ENCODE measurements at regions not wholly inside any gene's neighbourhood (a gene's known extent, or its start where the extent isn't known, plus 50 kb on each side); places are given as distances from the start of the nearest gene placed in this dataset.

DNA sequence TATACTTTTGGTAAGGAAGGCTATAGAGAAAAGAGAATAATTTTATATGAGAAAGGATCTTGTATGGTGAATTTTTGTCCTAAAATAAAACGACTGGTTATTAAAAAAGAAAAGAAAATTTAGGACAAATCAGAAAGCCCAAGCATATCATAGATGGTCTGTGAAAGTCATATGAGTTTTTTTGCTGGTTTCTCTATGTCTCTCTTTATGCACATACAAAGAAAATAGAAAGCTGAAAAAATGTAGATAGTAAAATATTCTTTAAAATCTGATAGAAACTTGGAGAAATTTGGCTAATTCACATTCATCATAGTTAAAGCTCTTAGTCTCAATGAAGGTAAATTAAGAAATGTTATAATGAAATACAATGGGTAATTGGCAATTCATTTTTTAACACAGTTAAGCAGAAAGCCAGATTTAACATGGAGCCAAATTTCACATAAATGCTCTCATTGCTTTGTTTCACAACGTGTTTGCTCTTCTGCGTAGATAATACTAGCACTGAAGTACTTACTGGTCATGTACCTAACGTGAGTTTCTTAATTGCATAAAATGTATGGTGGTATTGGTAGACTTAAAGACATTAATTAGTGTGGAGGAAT is 621.5 kb upstream of the ATXN8OS start:
- TF ChIP-seq, protein P1, sequence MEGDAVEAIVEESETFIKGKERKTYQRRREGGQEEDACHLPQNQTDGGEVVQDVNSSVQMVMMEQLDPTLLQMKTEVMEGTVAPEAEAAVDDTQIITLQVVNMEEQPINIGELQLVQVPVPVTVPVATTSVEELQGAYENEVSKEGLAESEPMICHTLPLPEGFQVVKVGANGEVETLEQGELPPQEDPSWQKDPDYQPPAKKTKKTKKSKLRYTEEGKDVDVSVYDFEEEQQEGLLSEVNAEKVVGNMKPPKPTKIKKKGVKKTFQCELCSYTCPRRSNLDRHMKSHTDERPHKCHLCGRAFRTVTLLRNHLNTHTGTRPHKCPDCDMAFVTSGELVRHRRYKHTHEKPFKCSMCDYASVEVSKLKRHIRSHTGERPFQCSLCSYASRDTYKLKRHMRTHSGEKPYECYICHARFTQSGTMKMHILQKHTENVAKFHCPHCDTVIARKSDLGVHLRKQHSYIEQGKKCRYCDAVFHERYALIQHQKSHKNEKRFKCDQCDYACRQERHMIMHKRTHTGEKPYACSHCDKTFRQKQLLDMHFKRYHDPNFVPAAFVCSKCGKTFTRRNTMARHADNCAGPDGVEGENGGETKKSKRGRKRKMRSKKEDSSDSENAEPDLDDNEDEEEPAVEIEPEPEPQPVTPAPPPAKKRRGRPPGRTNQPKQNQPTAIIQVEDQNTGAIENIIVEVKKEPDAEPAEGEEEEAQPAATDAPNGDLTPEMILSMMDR (IDR thresholded peaks at IDR 0.05; ENCODE audit: low read depth, low read length): no peak
- DNase-seq (ENCODE audit: extremely low read depth, low read depth): no peak

- DNase-seq (ENCODE audit: extremely low read depth, low read depth): no peak
- TF ChIP-seq, protein P1 (IDR thresholded peaks at IDR 0.05; ENCODE audit: low read depth, low read length): no peak
These were observed 630.2 kb upstream of the ATXN8OS start for GRCh38 chr13:69477451-69477850.

GRCh38 chr13:69474011-69474685 is 633.5 kb upstream of the ATXN8OS start:
- DNase-seq (ENCODE audit: extremely low read depth, low read depth): no peak
- TF ChIP-seq, protein P1 (IDR thresholded peaks at IDR 0.05; ENCODE audit: low read depth, low read length): no peak

- TF ChIP-seq, protein P1 (IDR thresholded peaks at IDR 0.05; ENCODE audit: low read depth, low read length): no peak
- no peak for DNase-seq (ENCODE audit: extremely low read depth, low read depth)
These were observed 639.0 kb upstream of the ATXN8OS start for GRCh38 chr13:69468624-69469023.

GRCh38 chr13:69461397-69461796 is 646.2 kb upstream of the ATXN8OS start:
- DNase-seq (ENCODE audit: extremely low read depth, low read depth): no peak
- TF ChIP-seq, protein P1 (IDR thresholded peaks at IDR 0.05; ENCODE audit: low read depth, low read length): no peak

DNA sequence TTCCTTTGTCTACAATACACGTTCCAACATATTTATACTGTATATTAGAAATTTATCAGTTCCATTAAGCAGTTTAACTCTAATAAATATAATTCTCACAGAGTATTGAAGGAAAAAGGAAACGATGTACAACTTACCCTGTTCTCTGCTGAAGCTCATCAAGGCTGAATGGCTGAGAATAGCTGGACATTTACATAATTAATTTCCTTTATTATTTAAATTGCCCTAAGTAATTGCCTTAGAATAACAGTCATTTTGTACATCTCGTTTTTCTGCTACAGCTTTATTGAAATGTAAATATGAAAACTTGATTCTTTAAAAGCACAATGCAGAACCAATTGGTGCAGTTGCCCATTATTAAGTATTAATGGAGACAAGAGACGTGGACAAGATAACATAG is 648.3 kb upstream of the ATXN8OS start:
- DNase-seq (ENCODE audit: extremely low read depth, low read depth): no peak
- TF ChIP-seq, protein P1 (IDR thresholded peaks at IDR 0.05; ENCODE audit: low read depth, low read length): no peak

DNA sequence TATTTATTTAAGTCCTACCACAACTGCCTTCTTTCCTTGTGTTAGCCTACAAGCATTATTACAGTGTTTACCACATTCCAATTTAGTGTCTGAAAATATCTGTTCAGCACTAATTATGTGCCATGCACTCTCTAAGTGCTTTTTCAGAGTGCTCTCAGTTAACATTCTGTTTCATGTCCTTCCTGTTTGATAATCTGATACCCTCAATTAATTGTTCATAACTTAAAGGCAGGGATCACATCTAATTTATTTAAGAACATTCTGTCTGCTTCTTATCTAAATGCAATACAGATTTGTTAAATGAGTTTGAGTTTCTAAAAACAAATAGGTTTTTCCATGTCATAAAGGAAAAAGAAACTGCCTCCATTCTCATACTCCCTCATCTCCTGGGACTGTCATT is 649.6 kb upstream of the ATXN8OS start:
- TF ChIP-seq, protein P1 (IDR thresholded peaks at IDR 0.05; ENCODE audit: low read depth, low read length): no peak
- no peak for DNase-seq (ENCODE audit: extremely low read depth, low read depth)
